HepG2 (cell line): ENCODE measurements at regions not wholly inside any gene's neighbourhood (a gene's known extent, or its start where the extent isn't known, plus 50 kb on each side); places are given as distances from the start of the nearest gene placed in this dataset.

ENCODE experiments used
- YY1 ChIP-seq: IDR thresholded peaks from 2 replicates; pipeline ENCODE4 v1.6.1; 2011; ENCODE audit warnings: low read length, low read depth, moderate library complexity, mild to moderate bottlenecking; ENCODE audit not compliant: insufficient read depth, insufficient replicate concordance
- ZBTB8A ChIP-seq: sonication (generic); formaldehyde crosslinking; IDR thresholded peaks from 2 replicates; pipeline ENCODE4 v1.4.0; 2020; ENCODE audit warnings: mild to moderate bottlenecking, low read depth, missing genetic modification reagents, borderline replicate concordance
- ZKSCAN1 ChIP-seq: fragments of 150-350 bp; IDR thresholded peaks from 2 replicates; pipeline ENCODE4 v1.6.1; 2014; ENCODE audit warnings: low read length
- ZNF552 ChIP-seq: sonication (generic); formaldehyde crosslinking; IDR thresholded peaks from 2 replicates; pipeline ENCODE4 v1.9.0; 2022; ENCODE audit warnings: missing genetic modification reagents, mild to moderate bottlenecking, borderline replicate concordance
- TF ChIP-seq, protein P1 (sequence below): sonication (generic); formaldehyde crosslinking; IDR thresholded peaks from 2 replicates; pipeline ENCODE4 v1.5.0; 2020; ENCODE audit warnings: mild to moderate bottlenecking, missing genetic modification reagents, moderate library complexity
- TF ChIP-seq, protein P2 (sequence below), 2 experiments: fragments of 450-650 bp in 1 of 2; sonication (generic) in 1 of 2; formaldehyde crosslinking in 1 of 2; IDR thresholded peaks; 2 replicates each; pipeline versions ENCODE4 v1.6.1 to v1.8.0; 2016 to 2022; ENCODE audit warnings: antibody characterized with exemption in 1 of 2, mild to moderate bottlenecking in 1 of 2, missing genetic modification reagents in 1 of 2

DNA sequence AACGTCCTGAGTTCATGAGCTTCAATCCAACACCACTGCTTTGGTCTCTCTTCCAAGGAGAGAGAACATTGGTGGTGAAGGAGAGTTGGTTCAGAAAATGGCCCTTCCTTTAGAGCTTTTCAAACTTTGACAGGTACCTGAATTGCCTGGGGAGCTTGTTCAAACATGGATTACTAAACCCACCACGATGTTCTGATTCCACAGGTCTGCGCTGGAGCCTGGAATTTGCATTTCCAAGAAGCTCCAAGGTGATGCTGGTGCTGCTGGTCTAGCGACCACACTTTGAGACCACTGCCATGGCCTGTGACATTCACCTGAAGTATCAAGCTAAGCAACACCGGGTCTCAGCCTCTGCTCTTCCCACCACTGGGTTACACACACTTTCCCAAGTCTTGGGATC lies 60.2 kb downstream of the GSX1 start:
- no peak for TF ChIP-seq YY1
- TF ChIP-seq, protein P1, sequence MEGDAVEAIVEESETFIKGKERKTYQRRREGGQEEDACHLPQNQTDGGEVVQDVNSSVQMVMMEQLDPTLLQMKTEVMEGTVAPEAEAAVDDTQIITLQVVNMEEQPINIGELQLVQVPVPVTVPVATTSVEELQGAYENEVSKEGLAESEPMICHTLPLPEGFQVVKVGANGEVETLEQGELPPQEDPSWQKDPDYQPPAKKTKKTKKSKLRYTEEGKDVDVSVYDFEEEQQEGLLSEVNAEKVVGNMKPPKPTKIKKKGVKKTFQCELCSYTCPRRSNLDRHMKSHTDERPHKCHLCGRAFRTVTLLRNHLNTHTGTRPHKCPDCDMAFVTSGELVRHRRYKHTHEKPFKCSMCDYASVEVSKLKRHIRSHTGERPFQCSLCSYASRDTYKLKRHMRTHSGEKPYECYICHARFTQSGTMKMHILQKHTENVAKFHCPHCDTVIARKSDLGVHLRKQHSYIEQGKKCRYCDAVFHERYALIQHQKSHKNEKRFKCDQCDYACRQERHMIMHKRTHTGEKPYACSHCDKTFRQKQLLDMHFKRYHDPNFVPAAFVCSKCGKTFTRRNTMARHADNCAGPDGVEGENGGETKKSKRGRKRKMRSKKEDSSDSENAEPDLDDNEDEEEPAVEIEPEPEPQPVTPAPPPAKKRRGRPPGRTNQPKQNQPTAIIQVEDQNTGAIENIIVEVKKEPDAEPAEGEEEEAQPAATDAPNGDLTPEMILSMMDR (CRISPR knock-in tag) = no peak
- no peak for TF ChIP-seq ZKSCAN1
- TF ChIP-seq, protein P2, sequence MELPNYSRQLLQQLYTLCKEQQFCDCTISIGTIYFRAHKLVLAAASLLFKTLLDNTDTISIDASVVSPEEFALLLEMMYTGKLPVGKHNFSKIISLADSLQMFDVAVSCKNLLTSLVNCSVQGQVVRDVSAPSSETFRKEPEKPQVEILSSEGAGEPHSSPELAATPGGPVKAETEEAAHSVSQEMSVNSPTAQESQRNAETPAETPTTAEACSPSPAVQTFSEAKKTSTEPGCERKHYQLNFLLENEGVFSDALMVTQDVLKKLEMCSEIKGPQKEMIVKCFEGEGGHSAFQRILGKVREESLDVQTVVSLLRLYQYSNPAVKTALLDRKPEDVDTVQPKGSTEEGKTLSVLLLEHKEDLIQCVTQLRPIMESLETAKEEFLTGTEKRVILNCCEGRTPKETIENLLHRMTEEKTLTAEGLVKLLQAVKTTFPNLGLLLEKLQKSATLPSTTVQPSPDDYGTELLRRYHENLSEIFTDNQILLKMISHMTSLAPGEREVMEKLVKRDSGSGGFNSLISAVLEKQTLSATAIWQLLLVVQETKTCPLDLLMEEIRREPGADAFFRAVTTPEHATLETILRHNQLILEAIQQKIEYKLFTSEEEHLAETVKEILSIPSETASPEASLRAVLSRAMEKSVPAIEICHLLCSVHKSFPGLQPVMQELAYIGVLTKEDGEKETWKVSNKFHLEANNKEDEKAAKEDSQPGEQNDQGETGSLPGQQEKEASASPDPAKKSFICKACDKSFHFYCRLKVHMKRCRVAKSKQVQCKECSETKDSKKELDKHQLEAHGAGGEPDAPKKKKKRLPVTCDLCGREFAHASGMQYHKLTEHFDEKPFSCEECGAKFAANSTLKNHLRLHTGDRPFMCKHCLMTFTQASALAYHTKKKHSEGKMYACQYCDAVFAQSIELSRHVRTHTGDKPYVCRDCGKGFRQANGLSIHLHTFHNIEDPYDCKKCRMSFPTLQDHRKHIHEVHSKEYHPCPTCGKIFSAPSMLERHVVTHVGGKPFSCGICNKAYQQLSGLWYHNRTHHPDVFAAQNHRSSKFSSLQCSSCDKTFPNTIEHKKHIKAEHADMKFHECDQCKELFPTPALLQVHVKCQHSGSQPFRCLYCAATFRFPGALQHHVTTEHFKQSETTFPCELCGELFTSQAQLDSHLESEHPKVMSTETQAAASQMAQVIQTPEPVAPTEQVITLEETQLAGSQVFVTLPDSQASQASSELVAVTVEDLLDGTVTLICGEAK (IDR thresholded peaks at IDR 0.05) = no peak
- TF ChIP-seq, protein P2 (CRISPR knock-in tag; IDR thresholded peaks at IDR 0.05) = no peak
- no peak for TF ChIP-seq ZBTB8A
- TF ChIP-seq ZNF552 (CRISPR knock-in tag) = no peak
